ENCODE measurements at regions not wholly inside any gene's neighbourhood (a gene's known extent, or its start where the extent isn't known, plus 50 kb on each side); places are given as distances from the start of the nearest gene placed in this dataset.
"Not testable (repeated sequence)": the region's sequence is repeated elsewhere in the genome, so short reads cannot be mapped to it uniquely, and the experiment has no call there.

- no peak for DNase-seq (ENCODE audit: low spot score)
Observed at GRCh38 chrX:65610481-65610880, 57.0 kb upstream of the MSN start.

- no peak for DNase-seq (ENCODE audit: low spot score)
Observed at GRCh38 chrX:65610040-65610439, 57.4 kb upstream of the MSN start.

- no peak for DNase-seq (ENCODE audit: low spot score)
Observed at GRCh38 chrX:65609237-65609636, 58.2 kb upstream of the MSN start.

- DNase-seq (ENCODE audit: low spot score), result no peak
Observed at GRCh38 chrX:65608026-65608425, 59.4 kb upstream of the MSN start.

- DNase-seq (ENCODE audit: low spot score), result no peak
Observed at GRCh38 chrX:65607070-65607742, 60.2 kb upstream of the MSN start.

GRCh38 chrX:65602221-65602560 lies 65.3 kb upstream of the MSN start:
- no peak for DNase-seq (ENCODE audit: low spot score)

- peak; percentile 60 for DNase-seq (ENCODE audit: low spot score)
Observed at GRCh38 chrX:65601530-65602220, 65.8 kb upstream of the MSN start.

GRCh38 chrX:65601126-65601525 lies 66.3 kb upstream of the MSN start:
- no peak for DNase-seq (ENCODE audit: low spot score)

- no peak for DNase-seq (ENCODE audit: low spot score)
Observed at GRCh38 chrX:65600106-65600505, 65.5 kb upstream of the LAS1L start.

GRCh38 chrX:65598559-65599147 lies 64.1 kb upstream of the LAS1L start:
- no peak for DNase-seq (ENCODE audit: low spot score)

GRCh38 chrX:65596270-65597034 lies 61.9 kb upstream of the LAS1L start:
- peak; percentile 48 for DNase-seq (ENCODE audit: low spot score)

GRCh38 chrX:65595460-65595876 lies 60.9 kb upstream of the LAS1L start:
- DNase-seq (ENCODE audit: low spot score), result peak; percentile 85

GRCh38 chrX:65591206-65591605 lies 56.6 kb upstream of the LAS1L start:
- DNase-seq (ENCODE audit: low spot score), result no peak

GRCh38 chrX:65589304-65589703 lies 54.7 kb upstream of the LAS1L start:
- DNase-seq (ENCODE audit: low spot score), result no peak

- no peak for DNase-seq (ENCODE audit: low spot score)
Observed at GRCh38 chrX:65588795-65589194, 54.2 kb upstream of the LAS1L start.

- DNase-seq (ENCODE audit: low spot score), result peak; percentile 57
Observed at GRCh38 chrX:65587616-65588526, 53.3 kb upstream of the LAS1L start.

GRCh38 chrX:65586491-65586890 lies 51.9 kb upstream of the LAS1L start:
- DNase-seq (ENCODE audit: low spot score), result peak; percentile 44

- not testable (repeated sequence) for DNase-seq (ENCODE audit: low spot score)
Observed at GRCh38 chrX:65585226-65585625, 50.6 kb upstream of the LAS1L start.

Measured in AG08395 (cell line).